NCI-H2081 (cell line): ENCODE measurements at regions not wholly inside any gene's neighbourhood (a gene's known extent, or its start where the extent isn't known, plus 50 kb on each side); places are given as distances from the start of the nearest gene placed in this dataset.

Source experiments
- DNase-seq, 2 experiments: peaks; one replicate each; lab custom pipeline; 2025; lab: John Stamatoyannopoulos, UW

DNA sequence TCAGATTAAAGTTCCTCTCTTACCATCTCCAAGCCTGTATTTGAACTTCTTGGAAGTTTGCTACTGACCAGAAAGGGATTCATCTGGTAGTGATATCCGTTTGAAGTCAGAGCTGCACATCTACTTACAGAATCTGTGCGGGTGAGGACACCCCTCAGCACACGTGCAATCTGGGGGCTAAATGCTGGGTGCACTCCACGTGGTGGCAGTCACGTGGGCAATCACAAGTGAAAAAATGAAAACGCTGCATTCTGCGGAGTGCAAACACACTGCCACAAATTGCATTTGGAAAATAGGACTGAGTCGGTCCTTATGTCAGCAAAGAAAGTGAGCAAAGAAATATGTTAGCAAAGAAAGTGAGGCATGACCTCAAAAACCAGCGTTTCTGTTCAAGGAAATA is 76.1 kb upstream of the GYPC start:
- no peak for DNase-seq

DNA sequence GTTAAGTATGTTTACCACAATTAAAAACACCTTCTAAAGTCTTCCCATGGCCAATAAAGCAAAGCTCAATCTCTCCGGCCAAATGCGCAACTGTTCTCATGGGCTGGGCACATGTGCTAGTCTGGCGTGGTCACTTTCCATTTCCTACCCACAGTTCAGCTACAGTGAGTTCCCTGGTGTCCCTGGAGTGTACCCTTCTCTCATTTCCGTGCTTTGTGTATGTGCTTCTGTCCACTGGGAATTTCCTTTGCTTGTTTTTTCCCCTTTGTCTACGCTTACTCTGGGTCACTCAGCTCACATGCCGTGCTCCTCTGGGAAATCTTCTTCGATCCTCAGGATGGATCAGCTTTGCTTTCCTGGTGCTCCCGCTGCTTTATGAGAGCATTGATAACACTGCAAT is 69.6 kb upstream of the GYPC start:
- no peak for DNase-seq

DNA sequence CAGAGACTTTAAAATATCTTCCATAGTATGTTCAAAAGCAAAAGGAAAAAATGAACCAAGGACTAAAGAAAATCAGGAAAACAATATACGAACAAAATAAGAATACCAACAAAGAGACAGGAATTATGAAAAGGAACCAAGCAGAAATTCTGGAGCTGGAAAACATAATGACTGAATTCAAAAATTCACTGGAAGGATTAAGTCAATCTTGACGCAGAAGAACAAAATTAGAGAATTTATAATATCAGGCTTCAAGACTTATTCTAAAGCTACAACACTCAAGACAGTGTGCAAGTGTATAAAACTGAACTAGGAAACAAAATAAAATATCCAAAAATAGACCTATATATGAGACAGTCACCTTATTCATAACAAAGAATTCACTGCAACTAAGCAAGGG is 56.9 kb upstream of the GYPC start:
- no peak for DNase-seq

DNA sequence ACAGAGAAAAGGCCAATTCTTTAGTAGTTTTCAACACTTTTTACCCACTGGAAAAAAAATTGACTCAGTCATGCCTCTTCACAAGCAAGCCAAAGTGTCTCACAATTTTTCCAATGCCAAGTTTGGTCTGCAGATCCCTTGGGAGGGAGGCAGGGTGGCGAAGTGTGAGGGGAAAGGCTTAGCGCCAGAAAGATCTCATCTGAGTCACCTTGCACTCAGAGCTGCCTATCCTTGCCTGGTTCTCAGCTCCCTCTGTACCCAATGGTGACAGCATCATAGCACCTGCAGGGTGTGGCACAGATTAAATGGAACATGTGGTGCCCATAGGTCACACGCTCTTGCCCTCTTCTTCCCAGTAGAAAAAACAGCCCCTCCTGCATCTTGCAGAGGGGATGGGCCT is 55.2 kb upstream of the GYPC start:
- no peak for DNase-seq

DNA sequence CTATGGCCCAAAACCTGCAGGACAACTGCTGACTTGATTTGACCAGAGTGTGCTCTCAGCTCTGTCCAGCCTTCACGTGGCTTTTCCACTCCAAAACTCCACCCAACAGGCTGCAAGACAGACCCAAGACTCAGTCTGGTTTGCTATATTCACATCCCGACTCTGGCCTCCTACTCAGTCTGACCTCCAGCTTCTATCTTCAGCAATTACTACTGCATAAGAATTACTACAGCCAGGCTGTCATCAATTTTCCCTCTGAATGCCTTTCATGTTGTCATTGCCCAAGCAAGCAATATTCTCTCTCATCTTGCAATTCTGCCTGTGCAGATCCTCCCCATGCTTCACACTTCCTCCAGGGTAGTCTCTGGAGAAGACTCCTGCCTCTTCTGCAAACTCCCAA is 53.6 kb upstream of the GYPC start:
- no peak for DNase-seq
